GM06990 (cell line): ENCODE measurements at regions not wholly inside any gene's neighbourhood (a gene's known extent, or its start where the extent isn't known, plus 50 kb on each side); places are given as distances from the start of the nearest gene placed in this dataset.

Source experiments
- DNase-seq: peaks from one replicate; pipeline ENCODE4 v3.0.0-alpha.2; 2011; ENCODE audit not compliant: insufficient read length; ENCODE audit errors: extremely low read depth
- H3K27me3 ChIP-seq: replicated peaks from 2 replicates; pipeline ENCODE4 v1.6.0; 2011; ENCODE audit warnings: low read length; ENCODE audit not compliant: control insufficient read depth, insufficient read depth
- H3K36me3 ChIP-seq: 2 replicates; pipeline ENCODE4 v1.5.1; 2011; ENCODE audit warnings: low read length; ENCODE audit not compliant: control insufficient read depth, insufficient read depth
- H3K4me3 ChIP-seq: replicated peaks from 2 replicates; pipeline ENCODE4 v1.5.1; 2011; ENCODE audit warnings: low read depth, mild to moderate bottlenecking, control low read depth, low read length
- TF ChIP-seq, protein P1 (sequence below): IDR thresholded peaks from 2 replicates; pipeline ENCODE4 v1.5.1; 2011; ENCODE audit warnings: low read length, control low read depth, mild to moderate bottlenecking, inconsistent platforms; ENCODE audit not compliant: insufficient read depth, poor library complexity, severe bottlenecking

DNA sequence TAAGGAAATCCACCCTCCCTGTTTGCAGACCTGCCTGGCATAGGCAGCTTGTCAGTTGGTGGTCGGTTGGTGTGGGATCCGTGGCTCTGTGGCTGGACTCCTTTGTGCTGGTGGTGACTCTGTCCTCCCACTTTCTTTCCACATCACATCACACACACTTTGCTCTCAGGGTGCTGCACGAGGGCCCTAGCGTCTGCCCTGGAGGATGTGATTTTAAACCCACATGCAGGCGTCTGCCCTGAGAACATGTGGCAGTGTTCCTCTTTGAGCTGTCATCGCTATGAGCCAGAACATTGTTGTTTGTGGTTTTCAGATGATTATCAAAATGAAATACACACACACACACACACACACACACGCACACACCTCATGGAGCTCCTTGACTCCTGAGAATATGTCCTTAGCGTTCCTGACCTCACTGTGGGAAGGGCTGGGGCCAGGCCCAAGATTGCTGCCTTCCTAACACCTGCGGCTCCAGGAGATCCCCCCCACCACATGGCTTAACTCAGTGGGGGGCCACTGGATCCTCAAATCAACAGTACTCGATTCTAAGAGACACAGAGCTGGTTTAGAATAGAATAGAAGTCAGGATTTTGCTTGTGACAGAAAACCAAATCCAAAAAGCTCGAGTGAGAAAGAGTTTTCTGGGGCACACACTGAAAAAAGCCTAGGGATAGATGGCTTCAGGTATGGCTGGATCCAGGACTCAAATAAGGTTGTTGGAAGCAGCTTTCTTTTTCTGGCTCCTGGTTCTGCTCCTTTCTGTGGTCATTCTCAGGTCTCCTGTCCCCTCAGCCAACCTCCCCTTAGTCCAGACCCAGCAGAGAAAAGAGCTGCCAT lies 54.8 kb downstream of the RTP5 start:
- H3K36me3 ChIP-seq, result no peaks in the 10 kb centered on the region
- TF ChIP-seq, protein P1, sequence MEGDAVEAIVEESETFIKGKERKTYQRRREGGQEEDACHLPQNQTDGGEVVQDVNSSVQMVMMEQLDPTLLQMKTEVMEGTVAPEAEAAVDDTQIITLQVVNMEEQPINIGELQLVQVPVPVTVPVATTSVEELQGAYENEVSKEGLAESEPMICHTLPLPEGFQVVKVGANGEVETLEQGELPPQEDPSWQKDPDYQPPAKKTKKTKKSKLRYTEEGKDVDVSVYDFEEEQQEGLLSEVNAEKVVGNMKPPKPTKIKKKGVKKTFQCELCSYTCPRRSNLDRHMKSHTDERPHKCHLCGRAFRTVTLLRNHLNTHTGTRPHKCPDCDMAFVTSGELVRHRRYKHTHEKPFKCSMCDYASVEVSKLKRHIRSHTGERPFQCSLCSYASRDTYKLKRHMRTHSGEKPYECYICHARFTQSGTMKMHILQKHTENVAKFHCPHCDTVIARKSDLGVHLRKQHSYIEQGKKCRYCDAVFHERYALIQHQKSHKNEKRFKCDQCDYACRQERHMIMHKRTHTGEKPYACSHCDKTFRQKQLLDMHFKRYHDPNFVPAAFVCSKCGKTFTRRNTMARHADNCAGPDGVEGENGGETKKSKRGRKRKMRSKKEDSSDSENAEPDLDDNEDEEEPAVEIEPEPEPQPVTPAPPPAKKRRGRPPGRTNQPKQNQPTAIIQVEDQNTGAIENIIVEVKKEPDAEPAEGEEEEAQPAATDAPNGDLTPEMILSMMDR, result no peak
- no peak overlapping the region for H3K4me3 ChIP-seq
- H3K27me3 ChIP-seq, result no peaks in the 10 kb centered on the region
- no peak for DNase-seq

DNA sequence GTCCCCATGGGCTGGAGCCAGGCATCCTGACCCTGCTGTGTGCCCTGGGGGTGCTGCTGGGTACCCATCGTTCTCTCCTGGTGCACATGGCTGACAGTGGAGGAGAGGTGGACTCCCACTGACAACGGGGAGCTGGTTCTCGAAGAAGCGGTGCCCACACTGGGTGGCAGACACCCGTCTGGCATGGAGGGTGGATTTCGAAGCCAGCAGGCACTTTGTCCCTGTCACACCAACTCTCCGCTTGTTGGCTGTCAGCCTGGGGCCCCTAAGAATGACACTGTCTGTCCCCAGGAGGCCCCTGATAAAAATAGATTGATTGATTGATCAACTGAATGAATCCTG lies 55.4 kb downstream of the RTP5 start:
- DNase-seq, result no peak
- H3K36me3 ChIP-seq, result no peaks in the 10 kb centered on the region
- TF ChIP-seq, protein P1, result no peak
- H3K27me3 ChIP-seq, result no peaks in the 10 kb centered on the region
- no peak overlapping the region for H3K4me3 ChIP-seq

DNA sequence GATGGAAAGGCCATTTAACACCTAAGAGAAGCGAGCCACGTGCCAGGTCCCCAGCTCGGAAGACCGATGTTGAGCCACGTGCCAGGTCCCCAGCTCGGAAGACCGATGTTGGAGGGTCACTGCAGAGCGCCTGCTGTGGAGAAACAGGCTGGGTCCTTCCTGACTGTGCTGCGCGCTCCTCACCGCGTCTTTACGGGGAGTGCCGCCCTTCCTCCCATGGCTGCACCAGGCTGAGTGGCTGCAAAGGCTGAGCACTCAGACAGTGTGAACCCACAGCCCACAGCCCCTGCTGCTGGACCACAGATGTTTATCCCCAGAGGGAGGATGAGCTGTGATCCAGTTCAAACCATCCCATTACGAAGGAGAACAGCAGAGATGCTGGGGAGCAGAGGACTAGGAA lies 55.7 kb downstream of the RTP5 start:
- H3K27me3 ChIP-seq, result no peaks in the 10 kb centered on the region
- H3K4me3 ChIP-seq, result no peak overlapping the region
- no peak for DNase-seq
- H3K36me3 ChIP-seq, result no peaks in the 10 kb centered on the region
- TF ChIP-seq, protein P1, result no peak

DNA sequence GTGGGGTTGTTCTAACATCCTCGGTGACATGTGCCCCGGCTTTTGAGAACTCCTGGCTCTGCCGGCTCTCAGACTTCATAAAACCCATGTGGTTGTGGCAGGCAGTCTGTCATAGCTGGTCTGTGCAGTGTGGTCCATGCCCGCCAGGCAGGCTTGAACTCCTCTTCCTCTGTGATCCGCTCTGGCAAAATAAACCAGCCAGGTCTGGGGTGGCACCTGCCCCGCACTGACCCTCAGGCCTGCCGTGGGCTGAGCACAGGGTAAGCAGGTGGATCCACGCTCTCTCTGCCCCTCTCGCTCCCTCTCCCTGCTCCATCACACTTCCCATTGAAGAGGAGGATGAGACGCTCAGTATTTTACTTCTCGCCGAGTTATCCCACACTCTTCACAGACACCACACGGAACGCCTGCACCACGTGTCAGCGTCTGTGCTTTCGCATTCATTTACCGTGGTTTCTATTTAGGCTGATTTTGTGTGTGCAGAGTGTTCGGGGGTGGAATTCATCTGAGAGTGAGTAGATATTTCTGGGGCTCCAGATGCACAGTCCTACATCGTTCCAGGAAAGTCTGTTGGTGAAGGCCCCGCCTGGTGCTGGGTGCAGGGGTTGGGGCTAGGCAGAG lies 56.4 kb downstream of the RTP5 start:
- Histone ChIP-seq H3K36me3 (no peaks in the 10 kb centered on the region), H3K27me3 (no peaks in the 10 kb centered on the region), H3K4me3 (no peak overlapping the region)
- DNase-seq, result no peak
- TF ChIP-seq, protein P1, result no peak

DNA sequence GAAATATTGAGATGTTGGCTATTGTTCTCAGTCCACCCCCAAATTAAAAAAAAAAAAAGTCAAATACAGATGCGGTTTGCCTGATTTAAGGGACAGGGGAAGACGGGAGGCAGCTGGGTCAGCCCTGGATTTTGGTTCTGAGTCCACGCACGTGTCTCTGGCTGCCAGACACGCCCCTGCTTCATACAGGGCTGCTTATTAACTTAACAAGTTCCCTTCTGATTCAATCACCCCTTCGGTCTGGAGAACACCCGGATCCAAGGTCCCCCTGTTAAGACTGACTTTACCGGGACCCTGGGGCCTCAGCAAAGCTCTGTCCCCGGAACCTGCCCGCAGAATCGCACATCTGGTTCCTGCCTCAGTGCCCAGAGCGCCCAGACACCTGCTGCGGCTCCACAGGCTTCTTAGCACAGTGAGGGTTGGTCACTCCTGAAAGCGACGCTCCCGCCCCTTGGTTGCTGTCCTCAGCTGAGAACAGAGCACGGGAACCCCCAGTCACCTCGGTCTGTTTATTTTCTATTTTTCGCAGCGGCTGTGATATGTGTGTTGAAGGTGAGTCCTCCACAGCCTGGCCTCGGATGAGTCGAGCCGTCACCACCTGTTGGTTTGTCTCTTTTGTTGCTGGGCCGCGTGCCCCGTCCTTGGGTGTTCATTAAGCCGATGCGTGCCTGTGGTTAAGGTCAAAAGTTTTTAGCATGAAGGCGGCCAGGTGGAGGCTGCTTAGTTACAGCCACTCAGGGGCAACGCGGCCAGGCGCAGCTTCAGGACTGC lies 57.2 kb downstream of the RTP5 start:
- no peak overlapping the region for H3K4me3 ChIP-seq
- TF ChIP-seq, protein P1, result no peak
- no peaks in the 10 kb centered on the region for H3K27me3 ChIP-seq
- DNase-seq, result no peak
- H3K36me3 ChIP-seq, result no peaks in the 10 kb centered on the region
